HG03135 (cell line): ENCODE measurements at regions not wholly inside any gene's neighbourhood (a gene's known extent, or its start where the extent isn't known, plus 50 kb on each side); places are given as distances from the start of the nearest gene placed in this dataset.

Experiments
- ATAC-seq: cut with Tn5 transposase; IDR thresholded peaks from one replicate; pipeline ENCODE4 v1.9.1; 2021; ENCODE audit warnings: mild to moderate bottlenecking, moderate library complexity; ENCODE audit not compliant: unreplicated experiment

DNA sequence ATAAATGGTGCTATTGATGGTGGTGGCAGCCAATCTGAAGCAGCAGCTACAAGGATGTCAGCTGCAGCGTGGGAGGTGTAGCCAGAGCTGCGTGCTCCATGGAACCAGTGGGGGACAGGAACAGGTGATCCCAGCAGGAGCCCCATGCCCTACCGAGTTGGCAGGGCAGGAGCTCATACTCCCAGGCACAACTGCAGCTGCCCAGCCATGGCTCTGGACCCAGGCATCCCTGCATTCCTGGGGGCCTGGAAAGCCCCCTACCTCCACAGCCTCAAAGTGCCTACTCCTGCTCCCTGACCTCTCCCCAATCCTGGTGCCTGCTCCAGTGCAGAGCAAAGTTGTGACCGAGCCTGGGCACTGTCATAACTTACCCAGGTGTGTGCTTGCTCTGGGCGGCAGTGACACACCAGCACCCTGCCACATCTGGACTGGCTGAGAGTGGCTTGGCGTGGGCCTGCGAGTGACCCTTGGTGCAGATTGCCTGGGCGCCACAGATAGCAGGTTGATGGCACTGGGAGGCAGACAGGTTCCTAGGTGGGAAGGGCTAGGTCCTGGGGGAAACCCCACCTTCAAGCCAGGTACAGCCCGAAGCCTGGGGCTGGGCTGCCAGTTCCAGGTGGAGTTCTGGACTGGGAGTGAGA lies 101.1 kb downstream of the DCAF12L2 start:
- ATAC-seq = no peak

DNA sequence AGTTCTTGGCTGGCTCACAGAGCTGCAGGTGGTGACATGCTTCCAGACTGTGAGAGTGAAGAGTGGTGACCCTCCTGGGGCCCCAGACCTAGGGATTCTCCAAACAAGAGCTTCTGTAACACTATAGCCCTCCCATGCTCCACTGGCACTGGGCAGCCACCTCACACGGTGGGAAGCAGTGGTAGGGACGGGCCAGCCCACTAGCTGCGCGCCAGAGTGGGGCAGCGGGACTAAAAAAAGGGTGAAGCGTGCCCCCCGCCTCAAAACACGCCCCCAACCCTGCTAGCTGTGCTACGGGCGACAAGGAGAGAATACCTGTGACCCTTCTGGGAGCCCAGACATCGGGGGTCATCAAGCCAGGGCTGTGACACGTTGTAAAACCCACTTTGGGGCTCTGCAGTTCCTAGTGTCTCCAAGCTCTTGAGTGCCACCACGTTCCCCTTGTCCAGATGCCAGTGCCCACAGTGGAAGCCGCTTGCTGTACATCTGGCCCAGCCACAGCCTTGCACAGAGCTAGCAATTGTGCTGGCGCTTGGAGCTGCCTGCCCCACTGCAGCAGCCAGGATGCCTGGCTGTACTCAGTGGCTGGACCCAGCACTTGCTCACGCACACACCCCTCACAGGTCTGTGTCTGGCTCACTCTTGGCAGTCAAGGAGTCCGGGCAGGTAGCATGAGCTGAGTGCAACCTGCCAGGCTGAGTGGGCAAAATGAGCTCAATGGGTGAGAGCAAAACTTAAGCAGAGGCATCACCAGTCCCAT lies 100.0 kb downstream of the DCAF12L2 start:
- ATAC-seq = no peak
